GM13977 (cell line): ENCODE measurements at regions not wholly inside any gene's neighbourhood (a gene's known extent, or its start where the extent isn't known, plus 50 kb on each side); places are given as distances from the start of the nearest gene placed in this dataset.

ENCODE experiments used
- DNase-seq: peaks from one replicate; pipeline ENCODE4 v3.0.0; 2012; ENCODE audit warnings: low spot score
- CTCF ChIP-seq: IDR thresholded peaks from 2 replicates; pipeline ENCODE4 v1.5.1; 2012; ENCODE audit warnings: mild to moderate bottlenecking, control low read depth; ENCODE audit not compliant: insufficient read depth; ENCODE audit errors: extremely low read depth, missing control alignments
- in situ Hi-C: fragments of 300-500 bp; cut with MboI; formaldehyde crosslinking; loops from one replicate; pipeline ENCODE4 v1.12.0; 2022; ENCODE audit warnings: low sequenced_read_pairs, low pct_unique_long_range_greater_than_20kb, mixed read lengths, inconsistent platforms; ENCODE audit not compliant: unreplicated experiment

GRCh38 chr20:57804470-57805250 lies 94.8 kb upstream of the PMEPA1 start:
- TF ChIP-seq CTCF, result no peak
- in situ Hi-C loops, result no loop called here
- DNase-seq, result no peak

- TF ChIP-seq CTCF, result no peak
- in situ Hi-C loops, result no loop called here
- DNase-seq, result no peak
Observed at GRCh38 chr20:57803508-57804005, 93.7 kb upstream of the PMEPA1 start.

GRCh38 chr20:57802765-57803507 lies 93.1 kb upstream of the PMEPA1 start:
- in situ Hi-C loops, result no loop called here
- TF ChIP-seq CTCF, result no peak
- no peak for DNase-seq

GRCh38 chr20:57801581-57801980 lies 91.8 kb upstream of the PMEPA1 start:
- in situ Hi-C loops, result no loop called here
- TF ChIP-seq CTCF, result no peak
- no peak for DNase-seq

- in situ Hi-C loops, result no loop called here
- no peak for TF ChIP-seq CTCF
- no peak for DNase-seq
Observed at GRCh38 chr20:57800791-57801430, 91.1 kb upstream of the PMEPA1 start.

- in situ Hi-C loops, result no loop called here
- TF ChIP-seq CTCF, result no peak
- DNase-seq, result no peak
Observed at GRCh38 chr20:57797401-57797800, 87.6 kb upstream of the PMEPA1 start.
